ENCODE measurements at regions not wholly inside any gene's neighbourhood (a gene's known extent, or its start where the extent isn't known, plus 50 kb on each side); places are given as distances from the start of the nearest gene placed in this dataset.

- H3K4me3 ChIP-seq, result no peak overlapping the region
- no peaks in the 10 kb centered on the region for H3K36me3 ChIP-seq
- WGBS, result 19% methylated on average over 5 of the region's 5 CpGs
- H3K9me3 ChIP-seq, result no peaks in the 10 kb centered on the region
- DNase-seq (ENCODE audit: low spot score in 2 of 2), result no peak
- H3K27me3 ChIP-seq, result peaks cover 36% of the 10 kb centered on the region
- no peak overlapping the region for H3K27ac ChIP-seq
- no peak for TF ChIP-seq POLR2AphosphoS5 (IDR thresholded peaks at IDR 0.05)
- peak in 1 of 2 donors; percentile 48 for TF ChIP-seq CTCF (IDR thresholded peaks at IDR 0.05)
- no peaks in the 10 kb centered on the region for H3K4me1 ChIP-seq
Measured at GRCh38 chr11:43567396-43567975, 113.1 kb upstream of the HSD17B12 start.

GRCh38 chr11:43573233-43573632, 107.3 kb upstream of the HSD17B12 start:
- peaks cover 24% of the 10 kb centered on the region for H3K4me1 ChIP-seq
- no peak for DNase-seq (ENCODE audit: low spot score in 2 of 2)
- no peak overlapping the region for H3K4me3 ChIP-seq
- peaks cover 87% of the 10 kb centered on the region for H3K27me3 ChIP-seq
- no peaks in the 10 kb centered on the region for H3K9me3 ChIP-seq
- no peaks in the 10 kb centered on the region for H3K36me3 ChIP-seq
- H3K27ac ChIP-seq, result no peak overlapping the region
- 3% methylated on average over 5 of the region's 6 CpGs for WGBS
- TF ChIP-seq EP300 (IDR thresholded peaks at IDR 0.05) (no peak), CTCF (IDR thresholded peaks at IDR 0.05) (peak in 1 of 2 donors; percentile 19)

GRCh38 chr11:43573873-43574272, 106.7 kb upstream of the HSD17B12 start:
- H3K4me3 ChIP-seq, result no peak overlapping the region
- no peaks in the 10 kb centered on the region for H3K36me3 ChIP-seq
- 44% methylated on average over 5 of the region's 5 CpGs for WGBS
- no peaks in the 10 kb centered on the region for H3K9me3 ChIP-seq
- H3K4me1 ChIP-seq, result peaks cover 31% of the 10 kb centered on the region
- TF ChIP-seq POLR2A (IDR thresholded peaks at IDR 0.05) (no peak), EP300 (IDR thresholded peaks at IDR 0.05) (no peak), POLR2AphosphoS5 (IDR thresholded peaks at IDR 0.05) (no peak), CTCF (IDR thresholded peaks at IDR 0.05) (no peak)
- H3K27ac ChIP-seq, result no peak overlapping the region
- peaks cover 90% of the 10 kb centered on the region for H3K27me3 ChIP-seq
- no peak for DNase-seq (ENCODE audit: low spot score in 2 of 2)

GRCh38 chr11:43574411-43574810, 106.1 kb upstream of the HSD17B12 start:
- Histone ChIP-seq H3K4me1 (peaks cover 36% of the 10 kb centered on the region), H3K4me3 (no peak overlapping the region), H3K27ac (no peak overlapping the region), H3K36me3 (no peaks in the 10 kb centered on the region), H3K9me3 (no peaks in the 10 kb centered on the region), H3K27me3 (peaks cover 90% of the 10 kb centered on the region)
- no peak for DNase-seq (ENCODE audit: low spot score in 2 of 2)
- 30% methylated on average over 1 of the region's 1 CpG for WGBS
- no peak for TF ChIP-seq POLR2A (IDR thresholded peaks at IDR 0.05)
- TF ChIP-seq POLR2AphosphoS5 (IDR thresholded peaks at IDR 0.05), result no peak
- TF ChIP-seq EP300 (IDR thresholded peaks at IDR 0.05), result no peak
- no peak for TF ChIP-seq CTCF (IDR thresholded peaks at IDR 0.05)

- Histone ChIP-seq H3K27me3 (peaks cover 97% of the 10 kb centered on the region), H3K4me1 (peaks cover 44% of the 10 kb centered on the region), H3K4me3 (peak overlapping the region; percentile 34), H3K27ac (no peak overlapping the region), H3K9me3 (no peaks in the 10 kb centered on the region), H3K36me3 (no peaks in the 10 kb centered on the region)
- DNase-seq (ENCODE audit: low spot score in 2 of 2), result no peak
- TF ChIP-seq POLR2AphosphoS5 (IDR thresholded peaks at IDR 0.05), result no peak
- TF ChIP-seq EP300 (IDR thresholded peaks at IDR 0.05), result no peak
- no peak for TF ChIP-seq CTCF (IDR thresholded peaks at IDR 0.05)
- TF ChIP-seq POLR2A (IDR thresholded peaks at IDR 0.05), result no peak
- WGBS, result 2% methylated on average over 33 of the region's 50 CpGs
Measured at GRCh38 chr11:43574949-43575912, 105.3 kb upstream of the HSD17B12 start.

All from suprapubic skin (tissue), 4 donors.